T-cell (primary cell): ENCODE measurements at regions not wholly inside any gene's neighbourhood (a gene's known extent, or its start where the extent isn't known, plus 50 kb on each side); places are given as distances from the start of the nearest gene placed in this dataset.
"Not testable (repeated sequence)": the region's sequence is repeated elsewhere in the genome, so short reads cannot be mapped to it uniquely, and the experiment has no call there.

ENCODE experiments used
- ATAC-seq, 4 experiments: fragments of 200-7000 bp in 3 of 4; fragments of 150-1000 bp in 1 of 4; cut with Tn5 transposase; replicated peaks in 1 of 4; 1 replicate in 3 of 4; 2 replicates in 1 of 4; pipeline ENCODE4 v1.10.0; 2021; ENCODE audit warnings: moderate library complexity in 3 of 4, mild to moderate bottlenecking in 2 of 4, moderate number of reproducible peaks in 1 of 4
- CTCF ChIA-PET, 2 donors: fragments of 300-600 bp; sonication (Branson Sonifier 250); formaldehyde crosslinking; loops; one replicate each; lab custom pipeline; 2022; ENCODE audit warnings: antibody characterized with exemption in 2 of 2; lab: Charles Lee
- POLR2A ChIA-PET, 2 donors: fragments of 300-600 bp; sonication (Branson Sonifier 250); formaldehyde crosslinking; loops; one replicate each; lab custom pipeline; 2022; ENCODE audit warnings: antibody characterized with exemption in 2 of 2; lab: Charles Lee
- DNase-seq, 35 experiments: peaks; one replicate each; pipeline versions ENCODE4 v3.0.0 to v3.0.0-alpha.2; 2013 to 2023
- H3K27ac ChIP-seq: one replicate; pipeline ENCODE4 v1.5.1; 2013; ENCODE audit warnings: low read length
- H3K27me3 ChIP-seq, 2 experiments: replicated peaks in 1 of 2; 1 replicate in 1 of 2; 2 replicates in 1 of 2; pipeline versions ENCODE4 v1.6.1 to v1.7.0; 2013; ENCODE audit warnings: low read length in 1 of 2, mixed read lengths in 1 of 2; ENCODE audit not compliant: control insufficient read depth in 2 of 2, insufficient read depth in 2 of 2; ENCODE audit errors: extremely low read depth in 1 of 2
- H3K36me3 ChIP-seq, 2 donors: 1 replicate in 1 of 2; 2 replicates in 1 of 2; pipeline versions ENCODE4 v1.6.1 to v1.7.0; 2013; ENCODE audit warnings: low read length in 1 of 2; ENCODE audit not compliant: control insufficient read depth in 2 of 2, insufficient read depth in 1 of 2; ENCODE audit errors: extremely low read depth in 1 of 2
- H3K4me1 ChIP-seq, 2 experiments: 1 replicate in 1 of 2; 2 replicates in 1 of 2; pipeline versions ENCODE4 v1.6.1 to v1.7.0; 2013; ENCODE audit warnings: low read length in 2 of 2, mixed read lengths in 1 of 2; ENCODE audit not compliant: insufficient read depth in 2 of 2, control insufficient read depth in 1 of 2; ENCODE audit errors: extremely low read depth in 1 of 2
- H3K4me3 ChIP-seq, 2 donors: 1 replicate in 1 of 2; 2 replicates in 1 of 2; pipeline versions ENCODE4 v1.5.1 to v1.7.0; 2013; ENCODE audit warnings: mild to moderate bottlenecking in 2 of 2, low read length in 1 of 2, moderate library complexity in 1 of 2; ENCODE audit not compliant: control insufficient read depth in 1 of 2; ENCODE audit errors: extremely low read depth in 1 of 2
- H3K9me3 ChIP-seq: 2 replicates; pipeline ENCODE4 v1.7.0; 2013
- H3K27ac Mint-ChIP-seq, 2 donors: one replicate each; pipeline ENCODE4 v1.8.0; 2020 to 2021; ENCODE audit warnings: mild to moderate bottlenecking in 2 of 2, mixed read lengths in 2 of 2
- H3K27me3 Mint-ChIP-seq, 2 donors: one replicate each; pipeline ENCODE4 v1.8.0; 2021 to 2022; ENCODE audit warnings: mixed read lengths in 2 of 2
- H3K36me3 Mint-ChIP-seq: one replicate; pipeline ENCODE4 v1.8.0; 2021; ENCODE audit warnings: mixed read lengths
- H3K4me1 Mint-ChIP-seq, 3 donors: one replicate each; pipeline ENCODE4 v1.8.0; 2020 to 2022; ENCODE audit warnings: mixed read lengths in 3 of 3, mild to moderate bottlenecking in 1 of 3
- H3K4me3 Mint-ChIP-seq, 3 donors: one replicate each; pipeline ENCODE4 v1.8.0; 2020 to 2022; ENCODE audit warnings: mild to moderate bottlenecking in 3 of 3, mixed read lengths in 3 of 3, moderate library complexity in 3 of 3
- H3K9me3 Mint-ChIP-seq, 3 donors: one replicate each; pipeline ENCODE4 v1.8.0; 2020 to 2022; ENCODE audit warnings: mixed read lengths in 3 of 3
- WGBS: methylation state at CpG from one replicate; pipeline ENCODE4 v1.1.5; 2013; ENCODE audit warnings: missing lambda C conversion rate; ENCODE audit not compliant: insufficient coverage; 5-methylcytosine and 5-hydroxymethylcytosine counted together

- Histone ChIP-seq H3K4me3 (no peak overlapping the region), H3K9me3 (no peaks in the 10 kb centered on the region), H3K27me3 (no peaks in the 10 kb centered on the region), H3K27ac (no peak overlapping the region), H3K36me3 (peaks cover 10 to 14% of the 10 kb centered on the region in 2 donors), H3K4me1 (no peaks in the 10 kb centered on the region)
- WGBS: 90% methylated on average over 2 of the region's 9 CpGs
- ChIA-PET CTCF (no interaction called here), POLR2A (no interaction called here)
- DNase-seq (no peak), ATAC-seq (no peak)
- Mint-ChIP-seq H3K27ac (no peak overlapping the region), H3K36me3 (peaks cover 49% of the 10 kb centered on the region), H3K4me1 (peaks cover 2 to 17% (median 4%) of the 10 kb centered on the region in 3 donors), H3K4me3 (no peak overlapping the region), H3K27me3 (no peaks in the 10 kb centered on the region), H3K9me3 (peaks cover 0 to 7% (median 3%) of the 10 kb centered on the region in 3 donors)
Observed at GRCh38 chr22:26768156-26768515, 110.7 kb downstream of the MIAT start.

GRCh38 chr22:26768952-26769351, 111.6 kb downstream of the MIAT start:
- Mint-ChIP-seq H3K9me3 (peaks cover 0 to 7% (median 3%) of the 10 kb centered on the region in 3 donors), H3K27me3 (no peaks in the 10 kb centered on the region), H3K4me1 (peaks cover 2 to 17% (median 2%) of the 10 kb centered on the region in 3 donors), H3K36me3 (peaks cover 48% of the 10 kb centered on the region), H3K27ac (no peak overlapping the region), H3K4me3 (no peak overlapping the region)
- Histone ChIP-seq H3K4me1 (no peaks in the 10 kb centered on the region), H3K4me3 (no peak overlapping the region), H3K9me3 (no peaks in the 10 kb centered on the region), H3K27ac (no peak overlapping the region), H3K36me3 (peaks cover 9 to 10% of the 10 kb centered on the region in 2 donors), H3K27me3 (no peaks in the 10 kb centered on the region)
- ATAC-seq (no peak), DNase-seq (no peak)
- CTCF ChIA-PET: no interaction called here
- POLR2A ChIA-PET: no interaction called here
- WGBS: 92% methylated on average over 8 of the region's 11 CpGs

GRCh38 chr22:26769663-26770062, 112.3 kb downstream of the MIAT start:
- peaks cover 2 to 14% (median 2%) of the 10 kb centered on the region in 3 donors for H3K4me1 Mint-ChIP-seq
- no peak overlapping the region for H3K4me3 Mint-ChIP-seq
- Histone ChIP-seq H3K9me3 (no peaks in the 10 kb centered on the region), H3K27ac (no peak overlapping the region), H3K27me3 (no peaks in the 10 kb centered on the region), H3K36me3 (peaks cover 8 to 12% of the 10 kb centered on the region in 2 donors), H3K4me3 (no peak overlapping the region), H3K4me1 (no peaks in the 10 kb centered on the region)
- 83% methylated on average over 1 of the region's 1 CpG for WGBS
- DNase-seq (no peak), ATAC-seq (no peak)
- peaks cover 0 to 5% (median 3%) of the 10 kb centered on the region in 3 donors for H3K9me3 Mint-ChIP-seq
- H3K27ac Mint-ChIP-seq: no peak overlapping the region
- H3K27me3 Mint-ChIP-seq: no peaks in the 10 kb centered on the region
- ChIA-PET POLR2A (no interaction called here), CTCF (no interaction called here)
- H3K36me3 Mint-ChIP-seq: peaks cover 49% of the 10 kb centered on the region

- peaks cover 6 to 8% of the 10 kb centered on the region in 2 donors for H3K36me3 ChIP-seq
- no peaks in the 10 kb centered on the region for H3K27me3 ChIP-seq
- no peaks in the 10 kb centered on the region for H3K9me3 ChIP-seq
- no peak for ATAC-seq
- no peak overlapping the region for H3K4me3 Mint-ChIP-seq
- H3K27me3 Mint-ChIP-seq: no peaks in the 10 kb centered on the region
- no peaks in the 10 kb centered on the region for H3K4me1 ChIP-seq
- no peak overlapping the region for H3K27ac ChIP-seq
- H3K36me3 Mint-ChIP-seq: peaks cover 50% of the 10 kb centered on the region
- POLR2A ChIA-PET: no interaction called here
- H3K4me1 Mint-ChIP-seq: peaks cover 2 to 9% (median 2%) of the 10 kb centered on the region in 3 donors
- DNase-seq: no peak
- H3K9me3 Mint-ChIP-seq: peaks cover 0 to 3% (median 0%) of the 10 kb centered on the region in 3 donors
- 100% methylated on average over 1 of the region's 2 CpGs for WGBS
- no peak overlapping the region for H3K27ac Mint-ChIP-seq
- CTCF ChIA-PET: no interaction called here
- H3K4me3 ChIP-seq: no peak overlapping the region
Observed at GRCh38 chr22:26770624-26771023, 113.2 kb downstream of the MIAT start.

GRCh38 chr22:26773054-26773453, 115.7 kb downstream of the MIAT start:
- H3K27me3 Mint-ChIP-seq, CTCF ChIA-PET, H3K4me3 Mint-ChIP-seq, POLR2A ChIA-PET, H3K27ac Mint-ChIP-seq, H3K27ac ChIP-seq, ATAC-seq, H3K9me3 Mint-ChIP-seq, H3K9me3 ChIP-seq, H3K4me1 ChIP-seq, H3K27me3 ChIP-seq, DNase-seq, H3K4me3 ChIP-seq: not testable (repeated sequence)
- no CpG with 5 or more reads among the region's 28 CpGs for WGBS
- peaks cover 10 to 22% of the 10 kb centered on the region in 2 donors for H3K36me3 ChIP-seq
- peaks cover 0 to 13% (median 0%) of the 10 kb centered on the region in 3 donors for H3K4me1 Mint-ChIP-seq
- peaks cover 52% of the 10 kb centered on the region for H3K36me3 Mint-ChIP-seq

- 100% methylated on average over 2 of the region's 3 CpGs for WGBS
- H3K27ac ChIP-seq: no peak overlapping the region
- ChIA-PET POLR2A (interaction anchor here in 1 of 2 donors (0.6 kb wide), 1 partner anchor 57 kb away, joined by 3 read pairs; no protein-coding TSS in a partner anchor), CTCF (no interaction called here)
- H3K9me3 ChIP-seq: no peaks in the 10 kb centered on the region
- H3K36me3 ChIP-seq: peaks cover 20 to 45% of the 10 kb centered on the region in 2 donors
- no peaks in the 10 kb centered on the region for H3K27me3 ChIP-seq
- no peak overlapping the region for H3K4me3 Mint-ChIP-seq
- H3K4me1 ChIP-seq: no peaks in the 10 kb centered on the region
- no peak for ATAC-seq
- no peaks in the 10 kb centered on the region for H3K27me3 Mint-ChIP-seq
- DNase-seq: no peak
- peaks cover 0 to 4% (median 0%) of the 10 kb centered on the region in 3 donors for H3K4me1 Mint-ChIP-seq
- no peak overlapping the region for H3K27ac Mint-ChIP-seq
- H3K9me3 Mint-ChIP-seq: peaks cover 0 to 4% (median 0%) of the 10 kb centered on the region in 3 donors
- no peak overlapping the region for H3K4me3 ChIP-seq
- peaks cover 64% of the 10 kb centered on the region for H3K36me3 Mint-ChIP-seq
Observed at GRCh38 chr22:26775394-26775793, 118.0 kb downstream of the MIAT start.
